DMS153 treated with DMSO at 0.1 percent for 48 hours (cell line): ENCODE measurements at regions not wholly inside any gene's neighbourhood (a gene's known extent, or its start where the extent isn't known, plus 50 kb on each side); places are given as distances from the start of the nearest gene placed in this dataset.

ENCODE experiments used
- DNase-seq: peaks from one replicate; lab custom pipeline; 2025; ENCODE audit not compliant: unreplicated experiment; lab: John Stamatoyannopoulos, UW

DNA sequence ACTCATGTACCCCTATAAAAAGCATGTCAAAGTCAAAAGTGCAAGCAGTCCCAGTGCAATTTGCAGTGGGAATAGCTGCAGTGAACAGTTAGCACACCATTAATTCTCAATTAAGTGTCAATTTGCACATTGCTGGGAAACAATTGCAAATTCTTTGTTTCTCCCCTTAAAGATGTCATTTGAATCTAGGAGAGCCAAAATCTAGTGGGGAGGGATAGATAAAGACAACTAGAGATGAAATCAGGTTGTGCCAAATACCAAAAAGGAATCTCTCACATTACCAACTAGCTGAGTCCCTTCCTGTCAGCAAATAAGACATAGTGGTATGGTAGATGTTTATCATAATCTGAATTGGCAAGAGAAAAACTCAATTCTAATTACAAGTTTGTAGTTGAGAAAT, 330.7 kb downstream of the NUF2 start:
- no peak for DNase-seq

DNA sequence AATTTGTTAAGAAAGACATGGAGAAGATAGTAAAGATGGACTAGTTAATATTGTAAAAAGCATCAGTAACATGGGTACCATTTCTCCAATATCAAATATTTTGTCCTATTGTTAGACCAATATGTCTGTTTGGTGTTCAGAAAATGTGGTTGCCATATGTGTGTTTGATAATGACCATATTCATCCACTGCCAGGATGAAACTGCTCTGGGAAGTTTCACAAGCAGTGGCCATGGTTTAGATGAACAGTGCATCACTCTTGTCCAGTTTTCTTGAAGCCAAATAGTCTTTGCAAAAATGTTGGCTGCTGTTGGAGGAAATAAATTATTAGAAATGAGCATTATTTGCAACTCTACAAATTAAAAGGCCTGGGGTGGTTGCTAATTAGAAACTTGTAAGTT, 333.8 kb downstream of the NUF2 start:
- DNase-seq: no peak

DNA sequence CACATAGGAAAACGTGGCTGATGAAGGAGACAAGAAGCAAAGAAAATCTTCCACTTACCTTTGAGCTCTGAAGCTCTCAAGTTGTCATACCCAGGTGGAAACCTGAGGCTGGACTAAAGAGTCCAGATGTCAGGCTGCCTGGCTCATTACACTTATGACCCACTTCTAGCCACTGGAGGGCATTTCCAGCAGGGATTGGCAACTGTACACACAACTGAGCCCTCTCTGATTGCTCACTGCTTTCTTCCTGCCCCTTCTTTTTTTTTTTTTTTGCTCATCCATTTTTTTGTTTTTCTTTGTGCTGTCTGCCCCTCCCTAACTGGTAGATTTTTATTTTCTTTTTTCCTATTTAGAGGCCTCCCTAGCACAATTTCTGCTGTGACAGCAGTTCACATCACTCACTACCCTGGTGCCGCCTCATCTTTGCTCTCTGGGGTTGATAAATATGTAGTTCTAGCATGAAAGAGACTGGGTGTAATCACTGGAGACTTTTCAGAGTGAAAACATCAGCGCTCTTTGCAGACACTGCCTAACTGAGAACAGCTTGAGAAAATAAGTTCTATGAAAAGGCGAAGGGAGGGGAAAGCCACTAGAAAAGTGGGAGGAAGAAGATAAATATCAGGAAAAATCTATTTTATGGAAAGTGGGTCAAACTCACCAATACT, 334.5 kb downstream of the NUF2 start:
- no peak for DNase-seq

DNA sequence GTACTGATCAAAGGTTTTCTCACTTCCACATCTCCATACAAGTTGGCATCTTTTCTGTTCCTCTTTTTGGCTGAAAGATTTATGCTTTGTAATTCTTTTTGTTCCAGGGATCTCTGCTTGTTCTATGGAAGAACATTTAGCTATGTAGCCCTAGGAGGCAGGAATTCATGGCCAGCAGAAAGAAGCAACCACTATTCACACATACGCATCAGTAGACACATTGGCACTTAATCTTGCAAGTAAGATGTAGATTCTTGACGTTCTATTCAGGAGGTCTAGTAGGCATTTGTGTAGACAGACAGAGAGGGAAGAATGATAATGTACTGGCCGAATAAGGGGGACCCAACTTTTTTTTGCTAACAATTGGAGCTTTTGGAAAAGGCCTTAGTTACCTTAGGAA, 336.0 kb downstream of the NUF2 start:
- DNase-seq: no peak

DNA sequence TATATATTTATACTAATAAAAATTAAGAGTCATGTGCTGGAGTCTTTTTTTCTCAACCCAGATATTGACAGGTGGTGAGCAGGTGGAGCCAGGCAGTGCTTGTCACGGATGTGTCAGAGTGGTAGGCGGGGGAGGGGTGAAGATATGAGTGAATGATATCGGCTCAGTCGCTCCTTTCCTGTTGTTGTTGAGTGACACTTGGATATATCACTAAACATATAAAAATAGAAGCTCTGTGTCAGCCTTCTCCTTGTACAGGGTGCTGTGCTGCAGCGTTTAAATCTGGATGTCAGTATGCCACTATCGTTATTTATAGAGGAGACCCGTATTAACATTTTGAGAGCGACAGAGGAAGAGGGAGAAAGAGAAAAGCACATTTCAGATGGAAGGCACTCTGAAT, 339.6 kb downstream of the NUF2 start:
- DNase-seq: no peak

DNA sequence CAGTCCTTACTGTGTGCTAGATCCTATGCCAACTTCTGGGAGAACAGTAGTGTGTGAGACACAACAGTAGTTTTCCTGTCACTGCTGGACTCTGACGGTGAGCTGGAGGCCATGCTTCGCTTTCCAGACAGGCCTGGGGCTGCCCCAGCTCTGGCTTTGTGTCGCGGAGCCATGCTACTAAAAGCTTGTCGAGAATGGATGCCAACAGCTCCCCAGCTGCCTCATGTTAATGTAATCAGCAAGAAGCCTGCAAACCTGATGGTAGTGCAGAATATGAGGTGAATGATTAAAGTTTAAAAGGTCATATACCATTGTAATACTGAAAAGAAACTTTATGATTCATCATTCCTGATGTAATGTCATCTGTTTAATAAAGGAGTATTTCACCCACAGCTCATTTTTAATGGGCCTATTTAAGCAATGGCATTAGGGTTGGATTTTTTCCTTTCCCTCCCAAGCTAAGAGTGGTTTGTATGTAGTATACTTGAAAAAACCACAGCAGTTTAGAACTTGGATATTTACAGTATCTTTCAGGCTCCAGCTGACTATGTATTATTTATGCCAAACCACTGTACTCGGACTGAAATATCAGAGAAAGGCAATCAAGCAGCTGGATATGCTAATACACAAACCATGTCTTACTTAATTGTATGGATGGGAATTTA, 343.0 kb downstream of the NUF2 start:
- DNase-seq: no peak

DNA sequence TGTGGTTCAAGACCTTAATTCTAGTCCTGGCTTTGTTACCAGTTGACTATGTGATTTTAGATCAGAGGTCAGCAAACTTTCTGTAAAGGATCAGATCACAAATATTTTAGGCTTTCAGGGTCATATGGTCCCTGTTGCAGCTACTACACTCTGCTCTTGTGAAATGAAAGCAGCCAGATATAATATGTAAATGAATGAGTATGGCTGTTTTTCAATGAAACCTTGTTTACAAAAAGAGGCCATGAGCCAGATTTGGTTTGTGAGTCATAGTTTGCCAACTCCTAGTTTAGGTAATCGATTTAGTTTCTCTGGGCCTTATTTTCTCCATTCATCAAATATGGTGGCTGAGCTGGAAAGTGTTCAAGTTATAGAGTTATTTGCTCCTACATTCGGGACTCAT, 346.7 kb downstream of the NUF2 start:
- no peak for DNase-seq

DNA sequence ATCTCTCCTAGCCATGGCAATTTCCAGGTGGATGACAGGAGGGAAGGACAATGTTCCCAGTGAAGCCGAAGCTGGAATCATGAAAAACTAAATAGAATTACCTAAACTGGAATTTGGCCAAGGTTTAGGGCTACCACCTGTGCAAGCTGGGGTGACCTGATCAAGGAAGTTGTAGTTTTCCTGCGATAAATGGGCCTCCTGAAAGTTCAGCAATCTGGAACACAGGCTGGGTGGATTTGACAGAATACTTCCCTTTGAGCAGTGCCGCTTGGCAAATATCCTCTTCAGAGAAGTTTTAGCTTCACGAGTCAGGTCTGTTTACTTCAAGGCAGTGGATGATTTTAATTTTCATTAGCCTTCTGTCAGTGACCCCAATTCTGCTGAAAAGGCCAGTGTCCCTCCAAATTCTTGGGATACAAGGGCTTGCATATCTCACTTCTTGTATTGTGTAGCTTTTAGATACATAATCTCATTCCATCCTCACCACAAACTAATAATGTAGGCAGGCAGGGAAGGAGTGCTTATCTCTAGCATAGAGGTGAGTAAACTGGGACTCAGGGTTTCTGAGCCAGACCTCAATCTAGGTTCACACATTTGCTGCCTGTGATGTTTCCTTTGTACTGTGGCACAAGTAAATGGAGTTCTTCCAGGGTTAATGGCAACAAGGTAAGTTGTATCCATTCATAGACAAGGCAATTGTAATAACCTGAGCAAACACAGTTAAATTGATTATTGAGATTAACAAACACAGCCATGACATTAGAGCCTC, 349.4 kb downstream of the NUF2 start:
- DNase-seq: no peak

DNA sequence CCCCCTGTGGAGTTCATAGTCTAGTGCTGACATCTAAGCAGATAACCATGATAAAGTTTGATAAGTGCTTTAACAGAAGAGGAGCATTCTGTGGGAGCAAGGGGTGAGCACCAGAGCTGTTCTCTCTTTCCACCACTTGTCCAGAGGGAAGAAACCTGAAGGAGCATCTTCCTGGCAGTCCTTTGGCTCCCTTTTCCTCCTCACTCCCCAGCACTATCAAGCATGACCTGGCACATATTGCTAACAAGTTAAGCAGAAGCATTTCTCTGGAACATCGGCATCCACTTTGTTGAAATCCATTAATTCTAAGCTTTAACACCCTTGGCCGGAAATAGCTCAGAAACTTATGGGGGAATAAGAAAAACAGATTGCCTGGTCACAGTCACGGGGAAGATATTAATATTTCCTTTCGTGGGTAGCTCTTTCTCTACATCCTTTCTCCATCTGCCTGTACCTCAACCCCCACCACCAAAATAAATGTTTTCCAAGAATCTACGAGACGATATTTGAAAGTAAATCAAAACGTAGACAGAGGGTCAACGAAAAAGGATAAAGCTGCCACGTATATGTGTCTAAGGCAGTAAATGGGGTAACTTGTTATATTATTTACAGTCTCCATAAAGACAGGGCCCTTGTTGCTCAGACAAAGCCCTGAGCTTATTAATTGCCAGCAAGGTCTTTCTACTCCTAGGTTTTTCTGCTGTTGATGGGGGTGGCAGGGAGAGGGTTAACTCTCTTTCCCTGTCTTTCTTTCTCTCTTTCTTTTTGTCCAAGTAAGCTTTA, 351.4 kb downstream of the NUF2 start:
- no peak for DNase-seq

DNA sequence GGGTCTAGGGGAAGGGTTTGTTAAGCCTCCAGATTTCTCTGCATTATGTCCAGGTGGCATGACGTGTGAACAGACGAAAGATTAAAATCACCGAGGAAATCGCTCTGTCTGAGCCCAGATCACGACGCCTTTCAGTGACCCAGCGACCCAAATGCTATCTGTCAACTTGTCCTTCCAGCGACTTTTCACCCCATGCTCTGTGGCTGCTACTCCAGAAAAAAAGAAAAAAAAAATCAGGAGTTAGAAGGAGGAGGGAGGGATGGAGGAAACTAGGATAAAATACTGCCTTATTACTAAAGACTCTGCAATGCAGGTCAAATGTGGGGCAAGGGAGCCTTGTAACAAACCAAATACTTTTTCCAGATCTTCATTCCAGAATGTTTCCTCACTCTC, 352.0 kb downstream of the NUF2 start:
- DNase-seq: no peak

DNA sequence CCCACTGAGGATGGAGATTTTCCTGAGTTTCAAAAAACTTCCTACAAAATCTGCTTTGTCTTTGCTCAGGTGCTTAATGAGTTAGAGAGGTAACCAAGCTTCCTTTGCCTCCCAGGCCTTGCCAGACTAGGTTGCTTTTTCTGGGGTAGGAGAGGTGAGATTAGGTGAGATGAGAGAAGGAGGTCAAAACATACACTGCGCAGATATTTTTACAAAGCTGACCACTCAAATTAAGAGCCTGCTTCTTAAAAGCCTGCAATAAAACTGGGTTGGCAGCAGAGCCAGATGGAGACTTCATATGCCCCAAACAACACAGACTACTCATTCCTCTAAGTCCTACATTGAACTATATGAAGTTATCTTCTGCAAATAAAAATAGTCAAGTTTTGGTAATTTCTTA, 352.5 kb downstream of the NUF2 start:
- no peak for DNase-seq

DNA sequence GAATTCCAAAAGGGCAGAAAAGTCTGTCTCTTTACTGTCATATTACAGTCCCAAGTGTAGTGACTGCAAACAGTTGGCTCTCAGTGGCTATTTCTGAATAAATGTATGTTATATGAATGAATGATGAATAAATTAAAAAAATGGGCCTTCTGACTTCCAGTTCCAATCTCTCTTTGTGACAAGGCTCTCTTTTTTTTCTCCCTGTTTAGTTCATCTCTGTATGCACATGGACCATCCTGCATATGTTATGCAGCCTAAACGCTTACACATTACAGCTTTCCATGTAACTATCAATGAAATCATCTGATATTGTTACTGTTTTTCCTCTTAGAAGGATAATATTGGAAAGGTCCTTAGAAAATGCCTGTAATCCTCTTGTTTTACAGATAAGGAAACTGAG, 363.0 kb downstream of the NUF2 start:
- DNase-seq: no peak

DNA sequence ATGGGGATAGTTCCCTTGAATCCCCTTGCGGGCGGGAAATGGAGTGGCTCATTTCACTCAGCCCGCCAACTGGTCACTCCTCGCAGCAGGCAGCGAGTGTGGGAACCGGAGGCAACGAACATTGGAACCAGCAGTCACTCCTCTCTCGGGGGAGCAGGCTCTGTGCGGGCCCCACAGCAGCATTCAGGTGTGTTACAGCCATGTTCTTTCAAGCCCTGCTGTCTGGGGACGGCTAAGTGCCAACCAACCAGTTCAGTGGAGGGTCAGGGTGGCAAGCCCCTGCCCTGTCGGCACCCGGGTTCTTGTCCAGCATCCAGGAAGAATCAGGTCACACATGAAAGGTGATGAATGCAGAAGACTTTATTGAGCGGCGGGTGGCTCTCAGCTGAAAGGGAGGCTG, 370.5 kb downstream of the NUF2 start:
- DNase-seq: no peak

DNA sequence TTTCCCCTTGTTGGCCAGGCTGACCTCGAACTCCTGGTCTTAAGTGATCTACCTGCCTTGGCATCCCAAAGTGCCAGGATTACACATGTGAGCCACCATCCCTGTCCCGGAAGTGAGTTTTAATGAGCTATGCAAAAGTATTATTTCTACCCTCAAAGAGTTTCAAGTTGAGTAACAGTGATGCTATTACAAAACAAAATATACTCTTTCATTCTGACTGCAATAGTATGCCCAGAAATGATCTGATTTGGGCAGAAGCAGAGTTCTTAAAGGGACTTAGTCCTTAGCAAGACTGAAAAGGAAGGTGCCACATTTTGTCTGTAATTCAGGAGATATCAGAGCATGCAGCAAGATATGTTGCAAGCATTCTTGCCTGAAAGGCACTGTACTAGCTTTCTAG, 375.4 kb downstream of the NUF2 start:
- DNase-seq: no peak

DNA sequence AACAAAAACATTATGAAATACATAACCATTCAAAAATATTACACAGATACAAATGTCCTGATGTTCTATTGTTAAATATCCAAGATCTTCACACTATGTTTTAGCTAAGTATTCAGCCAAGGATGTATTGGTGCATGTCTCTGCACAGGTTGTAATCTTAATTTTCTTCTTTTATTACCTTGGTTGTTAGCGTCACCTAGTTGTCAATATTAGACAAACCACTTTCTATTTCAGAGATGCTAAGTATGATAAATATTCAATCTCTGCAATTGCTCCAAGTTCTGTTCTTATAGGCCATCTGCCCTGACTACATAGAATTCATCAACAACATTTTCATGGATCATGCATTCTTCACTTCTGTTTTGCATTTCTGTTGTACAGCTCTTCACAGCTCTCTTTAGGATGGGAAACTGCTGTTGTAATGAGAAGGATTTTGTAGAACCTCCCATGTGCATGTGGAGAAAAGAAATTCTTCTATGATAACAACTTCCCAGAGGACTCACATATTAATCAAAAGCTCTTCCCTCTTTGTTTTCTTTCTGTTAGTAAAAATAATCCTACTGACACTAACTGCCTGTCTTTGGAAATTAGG, 380.1 kb downstream of the NUF2 start:
- no peak for DNase-seq

DNA sequence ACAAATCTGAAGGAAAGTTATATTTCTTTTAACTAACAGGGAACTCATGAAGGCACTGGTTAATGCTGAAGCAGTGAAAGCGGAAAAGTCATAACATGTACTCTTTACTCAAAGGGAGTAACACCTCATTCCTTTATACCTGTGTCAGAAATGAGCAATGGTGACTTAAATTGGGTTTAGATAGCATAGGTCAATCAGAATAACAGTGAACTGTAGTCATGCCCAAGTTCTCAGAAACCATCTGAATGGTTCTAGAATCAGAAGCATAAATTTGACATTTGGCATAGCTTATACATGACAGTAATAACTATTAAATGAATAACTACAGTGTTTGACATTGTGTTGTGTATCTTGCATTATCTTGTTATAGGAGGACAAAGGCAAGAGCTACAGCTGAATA, 382.0 kb downstream of the NUF2 start:
- no peak for DNase-seq

DNA sequence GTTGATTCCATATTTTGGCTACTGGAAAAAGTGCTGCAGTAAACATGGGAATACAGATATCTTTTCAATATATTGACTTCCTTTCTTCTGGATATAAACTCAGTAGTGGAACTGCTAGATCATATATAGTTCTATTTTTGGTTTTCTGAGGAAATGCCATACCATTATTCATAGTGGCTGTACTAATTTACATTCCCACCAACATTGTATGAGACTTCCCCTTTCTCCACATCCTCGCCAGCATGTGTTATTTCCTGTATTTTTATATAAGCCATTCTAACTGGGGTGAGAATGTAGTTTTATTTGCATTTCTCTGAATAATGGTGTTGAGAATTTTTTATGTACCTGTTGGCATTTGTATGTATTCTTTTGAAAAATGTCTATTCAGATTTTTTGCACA, 385.2 kb downstream of the NUF2 start:
- DNase-seq: no peak

DNA sequence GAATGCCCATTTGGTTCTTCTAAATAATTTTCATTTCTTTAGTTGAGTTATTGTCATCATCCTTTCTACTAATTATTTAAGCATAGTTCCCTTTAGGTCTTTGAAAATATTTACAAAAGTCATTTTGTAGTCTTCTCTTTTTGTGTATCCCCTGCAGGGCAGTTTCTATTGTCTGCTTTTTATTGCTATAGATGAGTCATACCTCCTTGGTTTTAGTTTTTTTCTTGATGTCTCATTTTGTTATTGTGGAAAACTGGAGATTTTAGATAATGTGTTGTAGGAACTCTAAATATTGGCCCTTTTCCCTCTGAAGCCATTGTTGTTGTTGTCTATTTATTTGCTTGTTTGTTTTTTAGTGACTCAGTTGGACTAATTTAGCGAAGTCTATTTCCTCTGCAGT, 387.9 kb downstream of the NUF2 start:
- DNase-seq: no peak

DNA sequence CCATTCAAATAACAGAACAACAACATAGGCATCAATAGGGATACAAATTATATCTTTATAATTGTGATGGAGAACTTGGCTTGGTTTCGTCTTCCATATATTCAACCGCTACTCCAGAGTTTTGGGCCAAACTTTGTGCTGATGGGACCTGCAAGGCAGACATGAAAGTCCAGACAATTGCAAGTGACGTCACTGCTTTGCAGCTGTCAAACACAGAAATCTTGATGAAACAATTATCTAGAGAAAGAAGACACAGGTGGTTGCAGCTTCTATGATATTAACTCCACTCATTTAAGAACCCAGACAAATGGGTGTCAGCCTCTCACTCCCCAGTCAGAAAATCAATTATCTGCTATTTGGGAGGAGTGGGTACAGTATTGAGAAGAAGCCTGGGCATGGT, 390.6 kb downstream of the NUF2 start:
- DNase-seq: no peak

DNA sequence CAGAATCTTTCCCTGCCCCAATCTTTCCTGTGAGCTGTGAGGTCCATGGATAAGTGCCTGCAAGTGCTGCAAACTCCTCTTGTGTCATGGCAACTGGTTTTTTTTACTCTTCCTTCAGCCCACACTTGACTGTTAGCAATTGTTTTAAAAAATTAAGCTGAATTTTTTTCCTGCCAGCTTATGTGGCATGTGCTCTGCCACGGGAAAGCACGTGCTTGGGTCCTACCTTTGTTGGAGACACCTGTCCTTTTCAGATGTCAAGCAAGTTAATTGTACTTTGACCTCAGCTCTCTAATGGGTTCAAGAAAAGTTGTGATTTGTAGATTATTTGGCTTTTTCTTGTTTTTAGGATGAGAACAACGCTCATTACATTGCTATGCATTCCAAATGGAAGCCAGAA, 398.5 kb downstream of the NUF2 start:
- no peak for DNase-seq

DNA sequence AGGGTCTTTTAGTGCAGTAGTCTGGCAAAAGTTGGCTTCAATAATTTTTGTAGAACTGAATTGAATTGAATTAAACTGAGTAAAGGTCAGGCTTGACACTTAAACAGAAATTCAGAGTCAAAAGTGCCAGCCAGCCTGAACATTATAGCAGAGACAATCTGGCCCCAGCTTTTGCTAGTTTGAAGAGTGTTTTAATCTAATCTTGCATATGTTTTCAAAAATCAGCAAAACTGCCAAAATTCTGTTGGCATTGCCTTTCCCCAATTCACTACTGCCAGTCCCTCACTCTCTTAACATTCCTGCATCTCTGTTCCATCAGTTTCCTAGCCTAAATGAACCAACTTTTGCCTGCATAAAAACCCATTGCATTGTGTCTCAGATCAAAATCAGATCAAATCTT, 403.8 kb downstream of the NUF2 start:
- no peak for DNase-seq
